H1 (cell line): ENCODE measurements at regions not wholly inside any gene's neighbourhood (a gene's known extent, or its start where the extent isn't known, plus 50 kb on each side); places are given as distances from the start of the nearest gene placed in this dataset.

ENCODE experiments used
- CREB1 ChIP-seq: IDR thresholded peaks from 2 replicates; pipeline ENCODE4 v1.6.1; 2012; ENCODE audit warnings: inconsistent platforms
- EZH2 ChIP-seq: fragments of 200-600 bp; sonication (generic); IDR thresholded peaks from 2 replicates; pipeline ENCODE4 v1.7.1; 2012; ENCODE audit warnings: low read depth, mild to moderate bottlenecking, moderate library complexity, low read length, inconsistent platforms; ENCODE audit not compliant: severe bottlenecking

DNA sequence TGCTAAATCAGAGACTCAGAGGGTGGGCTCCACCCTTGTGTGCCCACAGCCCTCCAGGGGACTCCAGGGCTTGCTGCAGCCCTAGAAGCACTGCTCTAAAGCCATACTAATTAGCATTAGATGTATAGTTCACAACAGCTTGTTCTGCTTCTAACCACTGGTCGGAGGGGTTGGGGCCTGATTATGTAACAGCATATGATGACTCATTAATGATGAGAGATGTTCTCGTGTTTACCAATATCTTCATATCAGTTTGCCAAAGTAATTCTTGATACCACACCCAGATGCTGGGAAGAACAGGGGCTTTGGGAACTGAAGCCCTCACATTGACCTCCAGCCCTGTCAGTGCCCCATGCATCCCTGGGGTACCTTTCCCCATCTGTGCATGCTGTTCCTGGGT lies 104.1 kb upstream of the FOXA2 start (continued):
- TF ChIP-seq EZH2: no peak
- TF ChIP-seq CREB1: no peak
- TF ChIP-seq, all 59 proteins: peak for 0
